ENCODE measurements at regions not wholly inside any gene's neighbourhood (a gene's known extent, or its start where the extent isn't known, plus 50 kb on each side); places are given as distances from the start of the nearest gene placed in this dataset.

DNA sequence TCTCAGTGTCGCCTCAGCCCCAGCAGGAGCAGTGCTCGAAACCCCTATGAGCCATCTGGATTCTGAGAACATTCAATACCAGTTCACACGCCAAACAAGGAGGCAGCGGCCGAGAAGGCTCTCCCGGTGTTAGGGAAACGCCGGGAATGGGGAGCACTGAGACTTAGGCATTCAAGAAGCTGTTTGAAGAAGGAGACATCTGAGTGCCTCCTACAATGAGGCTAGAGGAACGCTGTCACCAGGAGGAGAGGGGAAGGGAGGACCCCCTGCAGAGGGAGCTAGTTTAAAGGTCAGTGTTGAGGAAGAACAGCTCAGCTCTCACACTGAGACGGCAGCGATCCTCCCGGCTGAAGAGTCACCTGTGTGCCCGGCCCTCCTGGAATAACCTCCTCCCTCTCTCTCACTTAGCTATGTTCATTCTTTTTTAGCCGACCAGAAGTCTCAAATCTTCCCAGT, 69.9 kb downstream of the SERPINA3 start:
- no peak for DNase-seq

- DNase-seq, result no peak
Measured at GRCh38 chr14:94681300-94682060, 69.3 kb downstream of the SERPINA3 start.

DNA sequence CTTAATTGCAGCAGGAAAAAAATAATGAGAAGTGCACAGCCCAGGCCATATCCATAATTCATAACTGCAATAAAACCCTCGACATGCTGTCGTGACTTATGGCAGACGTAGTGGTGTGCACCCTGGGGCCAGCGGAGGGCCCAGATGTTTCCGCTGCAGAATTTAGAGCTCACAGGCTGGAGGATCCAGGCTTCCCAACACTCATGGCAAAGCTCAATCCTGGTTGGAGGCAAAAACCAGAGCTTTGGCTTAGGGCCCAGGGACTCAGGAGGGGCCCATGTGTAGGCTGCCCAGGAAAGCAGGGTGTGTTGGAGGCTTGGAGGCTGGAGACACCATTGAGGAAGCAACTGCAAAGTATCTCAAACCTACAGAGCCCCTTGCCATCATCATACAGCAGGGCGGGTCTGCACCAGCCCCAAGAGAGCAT, 68.7 kb downstream of the SERPINA3 start:
- DNase-seq, result no peak

- no peak for DNase-seq
Measured at GRCh38 chr14:94679937-94680861, 68.0 kb downstream of the SERPINA3 start.

- no peak for DNase-seq
Measured at GRCh38 chr14:94679106-94679810, 67.1 kb downstream of the SERPINA3 start.

GRCh38 chr14:94677747-94678146, 65.6 kb downstream of the SERPINA3 start:
- DNase-seq, result no peak

- DNase-seq, result no peak
Measured at GRCh38 chr14:94677213-94677612, 65.0 kb downstream of the SERPINA3 start.

GRCh38 chr14:94676495-94677185, 64.4 kb downstream of the SERPINA3 start:
- DNase-seq, result no peak

DNA sequence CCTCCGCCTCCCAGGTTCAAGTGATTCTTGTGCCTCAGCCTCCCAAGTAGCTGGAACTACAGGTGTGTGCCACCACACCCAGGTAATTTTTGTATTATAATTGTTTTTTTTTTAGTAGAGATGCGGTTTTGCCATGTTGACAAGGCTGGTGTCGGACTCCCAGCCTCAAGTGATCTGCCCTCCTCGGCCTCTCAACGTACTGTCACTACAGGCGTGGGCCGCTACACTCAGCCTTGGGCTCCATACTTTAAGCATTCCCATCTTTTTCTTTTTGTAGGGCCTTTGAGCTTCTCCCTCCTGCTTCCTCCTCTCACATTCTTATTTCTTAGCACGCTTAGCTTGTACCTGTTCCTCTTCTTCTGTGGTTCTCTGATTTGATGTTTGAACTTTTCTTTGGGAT, 62.8 kb downstream of the SERPINA3 start:
- DNase-seq, result no peak

- no peak for DNase-seq
Measured at GRCh38 chr14:94673781-94674231, 61.6 kb downstream of the SERPINA3 start.
